ENCODE measurements at regions not wholly inside any gene's neighbourhood (a gene's known extent, or its start where the extent isn't known, plus 50 kb on each side); places are given as distances from the start of the nearest gene placed in this dataset.
"Not testable (repeated sequence)": the region's sequence is repeated elsewhere in the genome, so short reads cannot be mapped to it uniquely, and the experiment has no call there.

DNA sequence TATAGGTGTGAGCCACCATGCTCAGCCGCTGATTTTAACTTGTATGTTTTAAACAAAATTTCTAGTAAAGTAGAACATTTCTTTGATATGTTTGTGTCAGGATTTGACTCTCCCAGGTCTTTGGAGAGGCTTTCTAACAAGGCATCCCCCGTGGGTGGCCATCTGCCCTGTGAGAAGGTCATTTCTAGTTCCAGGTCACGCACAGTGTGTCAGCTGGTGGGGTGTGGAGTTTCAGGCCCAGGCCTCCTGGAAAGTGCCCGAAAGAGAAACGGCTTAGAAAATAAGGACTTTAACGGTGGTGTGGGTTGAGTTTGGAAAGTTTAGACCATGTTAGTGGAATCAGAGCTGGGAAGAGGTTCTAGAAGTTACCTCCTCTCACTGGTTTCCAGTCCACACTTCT, 61.0 kb downstream of the SPDYE17 start:
- not testable (repeated sequence) for DNase-seq (ENCODE audit: low spot score)

DNA sequence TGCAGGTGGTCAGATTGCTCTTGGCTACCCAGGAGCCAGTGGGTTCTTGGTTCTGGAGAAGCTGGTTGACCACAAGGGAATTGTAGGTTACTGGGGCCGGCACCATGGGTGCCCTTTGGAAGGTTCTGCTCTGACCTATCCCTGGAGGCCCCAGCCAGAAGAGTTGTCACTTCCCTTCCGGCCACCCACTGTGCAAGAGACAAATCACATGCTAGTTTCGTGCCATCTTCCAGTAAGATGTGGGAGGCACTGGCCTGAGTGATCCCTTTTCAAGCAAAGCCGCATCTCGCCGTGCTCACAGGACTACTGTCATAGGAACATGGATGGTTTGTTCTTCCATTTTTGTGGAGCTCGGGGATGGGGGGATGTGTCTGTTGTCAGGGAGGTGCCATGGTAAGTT, 62.3 kb downstream of the SPDYE17 start:
- not testable (repeated sequence) for DNase-seq (ENCODE audit: low spot score)

DNA sequence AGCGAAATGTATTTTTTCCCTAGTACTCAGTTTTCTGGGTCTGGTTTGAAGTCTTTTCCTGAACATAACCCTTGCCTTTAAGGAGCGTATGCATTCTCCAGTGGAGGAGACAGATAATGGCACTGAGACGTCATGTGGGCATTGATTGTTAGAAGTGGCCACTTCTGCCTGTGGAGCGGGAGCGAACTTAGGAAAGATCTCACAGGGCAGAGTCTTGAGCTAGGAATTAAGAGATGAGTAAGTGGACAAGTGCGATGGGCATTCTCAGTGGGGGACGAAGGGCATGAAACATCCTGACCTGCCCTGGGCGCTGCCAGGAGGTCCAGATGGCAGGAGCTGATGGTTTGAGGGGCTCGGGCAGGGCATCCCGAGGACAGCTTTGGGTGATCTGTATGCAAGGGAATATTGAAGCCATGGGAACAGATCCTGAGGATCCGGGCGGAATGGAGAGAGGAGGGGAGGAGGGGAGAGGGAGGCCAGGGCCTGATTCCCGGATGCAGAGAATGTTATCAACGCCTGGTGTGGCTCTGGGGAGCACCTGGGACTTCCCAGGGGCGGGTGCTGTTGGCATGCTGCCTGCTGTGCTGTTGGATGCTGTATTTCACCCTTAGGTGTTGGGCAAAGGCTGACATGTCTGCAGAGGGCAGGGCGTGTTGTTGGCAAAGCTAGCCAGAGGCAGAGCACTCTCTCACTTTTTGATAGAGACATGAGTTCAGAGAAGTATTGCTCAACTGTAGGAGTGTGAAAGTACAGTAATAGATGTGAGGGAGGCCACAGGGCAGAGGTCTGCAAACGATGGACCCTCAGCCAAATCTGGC, 66.2 kb downstream of the SPDYE17 start:
- not testable (repeated sequence) for DNase-seq (ENCODE audit: low spot score)

DNA sequence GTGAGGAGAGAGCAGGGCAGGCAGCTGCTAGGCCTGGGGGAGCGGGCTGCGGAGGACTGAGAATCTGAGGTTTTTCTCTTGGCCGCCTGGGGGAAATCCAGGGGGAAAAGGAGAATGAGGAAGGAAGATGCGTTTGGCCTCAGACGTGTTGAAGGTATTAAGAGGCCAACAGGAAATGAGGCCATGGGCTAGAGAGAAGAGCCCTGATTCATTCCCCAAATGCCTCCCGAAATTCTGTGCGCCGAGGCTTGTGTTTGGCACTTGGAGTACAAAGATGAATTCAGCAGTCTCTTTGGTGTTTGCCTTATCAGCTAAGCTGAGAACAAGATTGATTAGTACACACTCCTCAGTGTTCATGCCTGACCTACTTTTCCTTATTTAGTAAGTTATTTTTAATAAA, 68.1 kb downstream of the SPDYE17 start:
- DNase-seq (ENCODE audit: low spot score): not testable (repeated sequence)

DNA sequence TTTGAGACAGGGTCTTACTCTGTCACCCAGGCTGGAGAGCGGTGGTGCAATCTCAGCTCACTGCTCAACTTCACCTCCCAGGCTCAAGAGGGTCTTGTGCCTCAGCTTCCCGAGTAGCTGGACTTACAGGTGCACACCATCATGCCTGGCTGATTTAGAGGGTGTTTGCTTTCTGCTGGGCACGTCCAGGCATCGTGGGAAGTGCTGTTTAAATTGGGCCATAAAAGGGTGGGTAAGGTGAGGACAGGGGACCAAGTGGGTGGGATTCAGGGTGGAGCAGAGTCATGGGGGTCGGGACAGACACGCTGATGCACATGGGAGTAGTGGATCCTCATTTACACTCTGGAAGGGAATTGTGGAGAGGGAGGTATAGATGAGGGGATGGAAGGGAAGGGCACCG, 69.1 kb downstream of the SPDYE17 start:
- not testable (repeated sequence) for DNase-seq (ENCODE audit: low spot score)

DNA sequence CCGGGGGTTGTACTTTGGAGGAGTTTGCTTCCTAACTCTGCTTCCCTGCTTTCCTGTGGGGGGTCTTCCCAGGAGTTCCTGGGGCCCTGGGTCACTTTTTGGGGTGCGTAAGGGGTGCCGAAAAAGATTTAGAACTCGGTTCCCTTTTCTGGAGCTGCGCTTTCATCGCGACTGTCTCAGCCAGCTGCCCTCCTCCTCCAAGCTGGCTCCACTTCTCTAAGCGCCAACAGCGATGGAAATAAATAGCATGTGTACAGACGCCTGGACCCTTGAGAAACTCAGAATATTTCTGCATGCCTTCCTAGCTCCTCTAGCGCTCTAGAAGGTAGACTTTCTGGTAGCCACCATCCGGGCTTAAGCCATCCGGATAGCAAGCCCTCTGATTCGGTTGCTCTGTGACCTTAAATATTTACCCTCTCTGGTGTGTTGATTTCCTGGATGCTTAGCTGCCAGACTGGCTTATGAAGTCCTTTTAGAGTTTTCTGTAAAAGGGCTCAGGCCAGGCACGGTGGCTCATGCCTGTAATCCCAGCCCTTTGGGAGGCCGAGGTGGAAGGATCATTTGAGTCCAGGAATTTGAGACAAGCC, 71.7 kb downstream of the SPDYE17 start:
- DNase-seq (ENCODE audit: low spot score): not testable (repeated sequence)

GRCh38 chr7:76959573-76960399, 72.4 kb downstream of the SPDYE17 start:
- not testable (repeated sequence) for DNase-seq (ENCODE audit: low spot score)

GRCh38 chr7:76956531-76956930, 75.6 kb downstream of the SPDYE17 start:
- not testable (repeated sequence) for DNase-seq (ENCODE audit: low spot score)

DNA sequence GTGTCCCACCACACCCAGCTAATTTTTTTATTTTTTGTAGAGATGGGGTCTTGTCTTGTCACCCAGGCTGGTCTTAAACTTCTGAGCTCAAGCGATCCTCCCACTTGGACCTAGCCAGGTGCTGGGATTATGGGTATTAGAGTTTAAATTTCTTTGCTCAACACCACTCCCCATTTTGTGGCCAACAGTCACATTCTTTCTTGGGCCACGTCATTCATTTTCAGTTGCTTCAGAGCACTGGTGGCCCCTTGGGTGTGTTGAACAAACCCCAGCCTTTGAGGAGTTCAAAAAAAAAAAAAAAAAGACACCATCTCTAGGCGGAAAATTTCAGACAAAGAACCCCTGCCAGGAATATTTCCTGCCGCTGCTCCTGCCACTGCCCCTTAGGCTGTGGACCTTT, 77.0 kb downstream of the SPDYE17 start:
- DNase-seq (ENCODE audit: low spot score): not testable (repeated sequence)

- not testable (repeated sequence) for DNase-seq (ENCODE audit: low spot score)
Observed at GRCh38 chr7:76944603-76945002, 87.6 kb downstream of the SPDYE17 start.

DNA sequence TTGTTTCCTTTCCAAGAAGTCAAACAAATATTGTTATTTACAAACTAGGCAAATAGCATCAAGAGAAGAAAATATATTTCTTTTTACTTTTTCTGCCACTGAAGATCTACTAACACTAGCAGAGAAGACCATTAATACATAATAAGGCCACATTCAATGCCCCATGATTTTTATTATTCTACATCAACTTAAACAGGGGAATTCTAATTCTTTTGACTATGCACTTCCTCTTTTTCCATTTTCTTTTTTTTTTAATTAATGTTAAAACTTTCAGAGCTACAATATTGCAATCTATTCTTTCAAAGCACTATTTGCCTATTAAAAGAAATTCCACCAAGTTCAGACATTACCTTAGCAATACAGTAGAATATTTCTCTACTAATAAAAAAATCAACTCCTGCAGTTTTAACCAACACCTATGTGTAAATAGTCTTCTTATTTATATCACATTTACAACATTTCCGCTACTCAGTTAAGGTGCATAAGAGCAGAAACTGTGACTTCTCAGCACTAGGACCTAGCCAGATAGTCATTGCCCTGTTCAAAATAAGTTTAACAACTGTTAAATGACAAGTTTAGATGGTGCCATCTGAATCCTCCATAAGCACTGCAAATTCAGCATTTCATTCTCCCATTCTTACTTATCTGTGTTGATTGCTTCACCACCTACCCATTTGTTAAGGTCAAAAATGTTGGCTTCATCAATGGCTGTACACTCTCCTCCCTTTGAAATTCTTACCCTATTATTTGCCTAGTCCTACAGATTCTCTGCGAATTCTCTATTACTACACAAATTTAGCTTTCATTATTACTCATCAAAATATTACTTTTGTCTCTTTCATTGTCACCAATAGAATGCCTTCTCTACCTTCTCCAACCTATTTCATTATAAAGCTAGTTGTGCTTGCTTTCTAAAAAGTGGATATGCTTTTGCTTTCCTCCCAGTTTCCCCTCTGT, 90.1 kb downstream of the SPDYE17 start:
- not testable (repeated sequence) for DNase-seq (ENCODE audit: low spot score)

DNA sequence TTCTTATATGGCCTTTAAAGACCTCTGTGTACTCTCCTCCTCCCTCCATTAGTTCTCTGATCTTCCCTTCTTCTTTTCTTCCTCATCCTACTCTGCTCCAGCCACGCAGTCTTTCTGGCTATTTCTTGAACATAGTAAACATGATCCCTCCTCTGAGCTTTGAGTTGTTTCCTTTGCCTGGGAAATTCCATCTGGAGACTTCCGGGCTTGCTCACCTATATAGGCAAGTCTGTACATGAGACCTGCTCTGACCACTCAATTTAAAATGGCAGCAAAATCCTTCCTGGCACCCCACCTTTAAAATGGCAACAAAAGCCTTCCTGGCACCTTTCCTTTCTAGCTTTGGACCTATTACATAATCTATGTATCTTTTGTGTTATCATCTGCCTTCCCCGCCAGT, 94.4 kb downstream of the SPDYE17 start:
- not testable (repeated sequence) for DNase-seq (ENCODE audit: low spot score)

DNA sequence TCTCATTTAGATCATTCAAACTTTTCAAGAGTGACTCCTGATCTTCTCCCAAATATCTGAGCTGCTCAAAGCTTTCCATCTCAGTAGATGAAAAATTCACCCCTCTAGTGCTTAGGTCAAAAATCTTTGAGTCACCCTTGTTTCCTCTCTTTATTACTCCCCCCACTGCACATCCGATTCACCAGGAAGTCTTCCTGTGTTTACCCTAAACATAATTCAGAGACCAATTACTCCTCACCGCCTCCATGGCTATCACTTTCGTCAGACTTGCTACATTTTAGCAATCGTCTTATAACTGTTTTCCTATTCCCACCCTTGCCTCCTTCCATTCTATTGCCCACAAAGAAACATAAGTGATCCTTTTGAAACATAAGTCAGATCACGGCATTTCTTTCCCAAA, 94.8 kb downstream of the SPDYE17 start:
- DNase-seq (ENCODE audit: low spot score): not testable (repeated sequence)

DNA sequence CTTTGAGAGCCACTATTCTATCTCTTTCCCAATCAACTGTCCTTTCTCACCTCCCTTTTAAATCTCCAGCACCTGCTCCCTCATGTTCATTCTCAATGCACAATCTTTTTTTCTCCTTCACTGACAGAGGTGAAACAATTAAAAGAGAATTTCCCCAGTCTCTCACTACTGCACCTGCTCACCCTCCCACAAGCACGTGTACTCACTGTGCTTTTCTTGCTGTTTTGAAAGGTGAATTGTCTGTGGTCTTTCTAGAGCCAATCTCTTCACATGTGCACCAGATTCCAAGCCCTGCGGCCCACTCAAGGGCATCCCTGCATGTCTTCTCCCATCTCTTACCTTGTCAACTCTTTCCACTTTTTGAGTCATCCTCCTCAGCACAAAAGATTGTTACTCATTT, 95.8 kb downstream of the SPDYE17 start:
- DNase-seq (ENCODE audit: low spot score): not testable (repeated sequence)

- peak; percentile 55 for DNase-seq (ENCODE audit: low spot score)
Observed at GRCh38 chr7:76934711-76935110, 97.5 kb downstream of the SPDYE17 start.

DNA sequence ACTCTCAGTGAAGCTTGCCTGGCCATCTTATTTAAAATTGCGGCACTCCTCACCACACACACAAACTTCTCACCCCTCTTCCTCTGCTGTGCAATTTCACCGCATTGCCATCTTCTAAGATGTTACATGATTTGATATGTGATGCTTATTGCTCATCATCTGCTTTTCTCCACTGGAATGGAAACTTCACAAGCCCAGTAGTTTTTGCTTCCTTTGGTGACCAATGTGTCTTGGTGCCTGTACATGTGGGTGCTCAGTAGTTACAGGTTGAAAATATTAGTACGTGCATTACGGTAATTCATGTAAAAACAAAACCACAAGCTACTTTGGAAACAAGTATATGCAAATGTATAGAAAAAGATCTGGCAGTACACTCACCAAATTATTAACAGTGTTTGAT, 99.2 kb downstream of the SPDYE17 start:
- not testable (repeated sequence) for DNase-seq (ENCODE audit: low spot score)

- DNase-seq (ENCODE audit: low spot score): not testable (repeated sequence)
Observed at GRCh38 chr7:76931441-76931840, 100.7 kb downstream of the SPDYE17 start.

DNA sequence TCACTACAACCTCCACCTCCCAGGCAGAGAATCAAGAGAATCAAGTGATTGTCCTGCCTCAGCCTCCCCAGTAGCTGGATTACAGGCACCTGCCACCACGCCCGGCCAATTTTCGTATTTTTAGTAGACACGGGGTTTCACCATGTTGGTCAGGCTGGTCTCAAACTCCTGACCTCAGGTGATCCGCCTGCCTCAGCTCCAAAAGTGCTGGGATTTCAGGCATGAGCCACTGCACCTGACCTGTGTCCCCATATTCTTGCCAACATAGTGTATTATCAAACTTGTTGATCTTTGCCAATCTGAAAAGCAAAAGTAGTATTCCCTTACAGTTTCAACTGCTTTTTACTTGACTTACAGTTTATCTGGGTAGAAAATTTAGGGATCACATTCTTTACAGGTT, 101.7 kb downstream of the SPDYE17 start:
- DNase-seq (ENCODE audit: low spot score): not testable (repeated sequence)

- DNase-seq (ENCODE audit: low spot score): not testable (repeated sequence)
Observed at GRCh38 chr7:76928751-76929150, 103.4 kb downstream of the SPDYE17 start.

DNA sequence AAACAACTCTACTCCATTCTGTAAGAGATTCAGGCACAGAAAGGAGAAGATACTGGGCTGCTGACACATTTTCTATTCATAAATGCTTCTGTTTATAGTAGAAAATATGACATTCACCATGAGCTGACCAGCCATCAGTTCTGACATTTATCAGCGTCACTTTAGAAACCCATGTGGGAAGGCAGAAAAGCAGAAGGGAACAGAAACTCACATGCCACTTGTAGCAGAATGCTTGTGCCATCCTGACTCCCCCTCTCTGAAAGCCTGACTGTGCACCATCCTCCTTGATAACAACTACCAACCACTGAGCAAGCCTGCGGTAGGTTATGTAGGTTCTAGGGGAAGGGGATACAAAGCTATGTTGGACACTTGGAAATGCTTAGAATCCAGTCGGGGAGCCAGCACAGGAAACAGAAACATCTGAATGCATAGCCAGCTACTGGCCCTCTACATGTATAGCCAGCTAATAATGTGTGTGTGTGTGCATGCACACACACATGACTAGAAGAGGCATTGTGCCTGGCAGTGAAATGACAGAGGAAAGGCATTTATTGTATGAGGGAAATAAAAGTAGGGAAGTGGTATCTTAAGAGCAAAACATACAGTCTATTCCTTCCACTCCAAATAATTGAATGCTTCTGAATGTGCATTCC, 104.3 kb downstream of the SPDYE17 start:
- not testable (repeated sequence) for DNase-seq (ENCODE audit: low spot score)
